Neural progenitor cell (in vitro differentiated cells): ENCODE measurements at regions not wholly inside any gene's neighbourhood (a gene's known extent, or its start where the extent isn't known, plus 50 kb on each side); places are given as distances from the start of the nearest gene placed in this dataset.

Source experiments
- DNase-seq: peaks from one replicate; pipeline ENCODE4 v3.0.0-alpha.2; 2016; ENCODE audit warnings: low spot score
- H2AFZ ChIP-seq: fragments of 200-600 bp; sonication (generic); replicated peaks from 2 replicates; pipeline ENCODE4 v1.6.1; 2016; ENCODE audit warnings: antibody characterized with exemption
- H3F3A ChIP-seq: fragments of 200-600 bp; sonication (generic); 2 replicates; pipeline ENCODE4 v1.6.1; 2016; ENCODE audit warnings: antibody characterized with exemption, low read depth
- H3K27ac ChIP-seq: fragments of 200-600 bp; sonication (generic); 2 replicates; pipeline ENCODE4 v1.5.1; 2016; ENCODE audit warnings: mild to moderate bottlenecking
- H3K27me3 ChIP-seq: fragments of 200-600 bp; sonication (generic); 2 replicates; pipeline ENCODE4 v1.6.1; 2016; ENCODE audit warnings: mild to moderate bottlenecking, moderate library complexity
- H3K36me3 ChIP-seq: fragments of 200-600 bp; sonication (generic); 2 replicates; pipeline ENCODE4 v1.5.1; 2016
- H3K4me1 ChIP-seq: fragments of 200-600 bp; sonication (generic); 2 replicates; pipeline ENCODE4 v1.6.1; 2016; ENCODE audit warnings: mixed run types
- H3K4me2 ChIP-seq: fragments of 200-600 bp; sonication (generic); 2 replicates; pipeline ENCODE4 v1.6.1; 2016
- H3K4me3 ChIP-seq: fragments of 200-600 bp; sonication (generic); 2 replicates; pipeline ENCODE4 v1.5.1; 2016
- H3K79me2 ChIP-seq: fragments of 200-600 bp; sonication (generic); 2 replicates; pipeline ENCODE4 v1.6.1; 2016; ENCODE audit warnings: low read depth
- H3K9ac ChIP-seq: fragments of 200-600 bp; sonication (generic); 2 replicates; pipeline ENCODE4 v1.6.1; 2016
- H3K9me3 ChIP-seq: fragments of 200-600 bp; sonication (generic); 2 replicates; pipeline ENCODE4 v1.5.1; 2016; ENCODE audit warnings: low read depth
- H4K20me1 ChIP-seq: fragments of 200-600 bp; sonication (generic); 2 replicates; pipeline ENCODE4 v1.6.1; 2016; ENCODE audit warnings: low read depth
- H3K27ac Mint-ChIP-seq: 3 replicates; pipeline ENCODE4 v1.8.0; 2021; ENCODE audit warnings: mixed read lengths
- H3K27me3 Mint-ChIP-seq: 2 replicates; pipeline ENCODE4 v1.8.0; 2022; ENCODE audit warnings: low read depth, mild to moderate bottlenecking, inconsistent platforms, moderate library complexity, mixed read lengths; ENCODE audit not compliant: insufficient read depth
- H3K36me3 Mint-ChIP-seq: 3 replicates; pipeline ENCODE4 v1.8.0; 2021; ENCODE audit warnings: mixed read lengths
- H3K4me1 Mint-ChIP-seq: 3 replicates; pipeline ENCODE4 v1.8.0; 2021; ENCODE audit warnings: mixed read lengths
- H3K4me3 Mint-ChIP-seq: 3 replicates; pipeline ENCODE4 v1.8.0; 2021; ENCODE audit warnings: mild to moderate bottlenecking, moderate library complexity, mixed read lengths
- H3K9me3 Mint-ChIP-seq: 3 replicates; pipeline ENCODE4 v1.8.0; 2020; ENCODE audit warnings: mixed read lengths
- EZH2 ChIP-seq: fragments of 200-600 bp; sonication (generic); IDR thresholded peaks from 2 replicates; pipeline ENCODE4 v1.6.1; 2017; ENCODE audit warnings: antibody characterized with exemption, mild to moderate bottlenecking, moderate library complexity
- EZH2phosphoT487 ChIP-seq: fragments of 200-600 bp; sonication (generic); IDR thresholded peaks from 2 replicates; pipeline ENCODE4 v1.6.1; 2017; ENCODE audit warnings: antibody characterized with exemption
- TF ChIP-seq, protein P1 (sequence below): fragments of 200-600 bp; sonication (generic); IDR thresholded peaks from 2 replicates; pipeline ENCODE4 v1.5.1; 2017; ENCODE audit warnings: antibody characterized with exemption, mild to moderate bottlenecking

GRCh38 chr3:102180280-102180931 lies 254.4 kb upstream of the ZPLD1 start:
- TF ChIP-seq, protein P1, sequence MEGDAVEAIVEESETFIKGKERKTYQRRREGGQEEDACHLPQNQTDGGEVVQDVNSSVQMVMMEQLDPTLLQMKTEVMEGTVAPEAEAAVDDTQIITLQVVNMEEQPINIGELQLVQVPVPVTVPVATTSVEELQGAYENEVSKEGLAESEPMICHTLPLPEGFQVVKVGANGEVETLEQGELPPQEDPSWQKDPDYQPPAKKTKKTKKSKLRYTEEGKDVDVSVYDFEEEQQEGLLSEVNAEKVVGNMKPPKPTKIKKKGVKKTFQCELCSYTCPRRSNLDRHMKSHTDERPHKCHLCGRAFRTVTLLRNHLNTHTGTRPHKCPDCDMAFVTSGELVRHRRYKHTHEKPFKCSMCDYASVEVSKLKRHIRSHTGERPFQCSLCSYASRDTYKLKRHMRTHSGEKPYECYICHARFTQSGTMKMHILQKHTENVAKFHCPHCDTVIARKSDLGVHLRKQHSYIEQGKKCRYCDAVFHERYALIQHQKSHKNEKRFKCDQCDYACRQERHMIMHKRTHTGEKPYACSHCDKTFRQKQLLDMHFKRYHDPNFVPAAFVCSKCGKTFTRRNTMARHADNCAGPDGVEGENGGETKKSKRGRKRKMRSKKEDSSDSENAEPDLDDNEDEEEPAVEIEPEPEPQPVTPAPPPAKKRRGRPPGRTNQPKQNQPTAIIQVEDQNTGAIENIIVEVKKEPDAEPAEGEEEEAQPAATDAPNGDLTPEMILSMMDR: no peak
- TF ChIP-seq EZH2 (no peak), EZH2phosphoT487 (no peak)
- no peak overlapping the region for H3K4me3 Mint-ChIP-seq
- no peak overlapping the region for H3K4me2 ChIP-seq
- no peak overlapping the region for H2AFZ ChIP-seq
- H3K36me3 Mint-ChIP-seq: no peaks in the 10 kb centered on the region
- H3K36me3 ChIP-seq: no peaks in the 10 kb centered on the region
- no peak overlapping the region for H3K9ac ChIP-seq
- no peaks in the 10 kb centered on the region for H3K9me3 Mint-ChIP-seq
- no peaks in the 10 kb centered on the region for H3K27me3 ChIP-seq
- no peak overlapping the region for H3K27ac Mint-ChIP-seq
- peaks cover 15% of the 10 kb centered on the region for H3F3A ChIP-seq
- no peak for DNase-seq
- peaks cover 29% of the 10 kb centered on the region for H3K4me1 ChIP-seq
- peaks cover 15% of the 10 kb centered on the region for H3K4me1 Mint-ChIP-seq
- H3K9me3 ChIP-seq: no peaks in the 10 kb centered on the region
- H3K4me3 ChIP-seq: no peak overlapping the region
- no peak overlapping the region for H3K27ac ChIP-seq
- H3K79me2 ChIP-seq: no peaks in the 10 kb centered on the region
- H3K27me3 Mint-ChIP-seq: peaks cover 6% of the 10 kb centered on the region
- no peaks in the 10 kb centered on the region for H4K20me1 ChIP-seq

DNA sequence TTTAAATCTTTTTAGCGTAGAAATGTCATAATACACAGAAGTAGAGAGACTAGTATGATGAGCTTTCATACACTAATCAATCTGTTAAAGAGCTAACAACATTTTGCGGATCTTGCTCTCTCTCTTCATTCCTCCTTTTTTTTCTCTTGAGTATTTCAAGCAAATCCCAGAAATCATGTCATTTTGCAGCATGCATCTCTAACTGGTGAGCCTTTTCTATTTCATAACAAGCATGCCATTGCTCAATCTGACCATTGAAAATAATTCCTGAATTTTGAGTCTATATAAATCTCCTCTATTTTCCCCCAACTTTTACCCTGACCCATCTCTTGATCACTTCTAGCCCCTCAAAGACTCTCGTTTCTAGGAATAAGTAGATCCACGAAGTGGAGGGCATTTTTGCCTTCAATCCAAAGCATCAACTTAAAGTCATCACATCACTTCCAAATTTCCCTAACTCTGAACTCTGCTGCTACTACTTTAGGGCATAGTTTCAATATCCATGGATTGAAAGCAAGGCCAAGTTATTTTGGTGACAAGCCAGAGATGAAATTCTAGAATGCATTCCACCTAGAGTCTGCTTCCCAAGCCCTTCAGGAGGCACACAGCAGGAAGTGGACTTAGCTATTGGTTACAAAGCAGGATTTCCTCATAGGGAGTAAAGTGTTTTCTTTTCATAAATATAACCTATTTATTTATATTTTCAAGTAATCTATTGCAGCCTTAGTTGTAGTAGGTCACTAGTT lies 253.5 kb upstream of the ZPLD1 start:
- Mint-ChIP-seq H3K4me3 (no peak overlapping the region), H3K36me3 (no peaks in the 10 kb centered on the region), H3K27me3 (peaks cover 6% of the 10 kb centered on the region), H3K4me1 (peaks cover 15% of the 10 kb centered on the region), H3K27ac (no peak overlapping the region), H3K9me3 (no peaks in the 10 kb centered on the region)
- no peak overlapping the region for H2AFZ ChIP-seq
- no peaks in the 10 kb centered on the region for H4K20me1 ChIP-seq
- no peaks in the 10 kb centered on the region for H3K9me3 ChIP-seq
- no peak overlapping the region for H3K27ac ChIP-seq
- TF ChIP-seq, protein P1: no peak
- TF ChIP-seq EZH2phosphoT487 (no peak), EZH2 (no peak)
- peaks cover 15% of the 10 kb centered on the region for H3F3A ChIP-seq
- no peak for DNase-seq
- no peaks in the 10 kb centered on the region for H3K27me3 ChIP-seq
- no peak overlapping the region for H3K9ac ChIP-seq
- peaks cover 29% of the 10 kb centered on the region for H3K4me1 ChIP-seq
- H3K79me2 ChIP-seq: no peaks in the 10 kb centered on the region
- no peak overlapping the region for H3K4me3 ChIP-seq
- H3K4me2 ChIP-seq: no peak overlapping the region
- H3K36me3 ChIP-seq: no peaks in the 10 kb centered on the region

DNA sequence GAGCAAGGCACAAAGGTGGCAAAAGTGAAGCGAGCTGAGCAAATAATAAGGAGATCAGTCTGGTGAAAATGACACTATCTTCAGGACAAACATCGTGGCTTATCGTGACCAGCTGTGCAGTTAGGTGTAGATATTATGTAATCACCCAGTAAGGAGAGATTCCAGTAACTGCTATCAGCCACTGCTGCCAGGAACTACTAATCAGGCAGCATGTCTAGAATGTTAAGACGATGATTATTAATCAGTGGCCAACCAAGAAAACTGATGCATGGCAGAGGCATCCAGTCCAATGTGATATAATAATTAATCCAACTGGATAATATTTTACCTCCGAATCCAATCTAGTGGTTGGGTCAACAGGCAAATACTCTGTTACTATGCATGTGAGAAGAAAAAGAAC lies 252.7 kb upstream of the ZPLD1 start:
- Histone ChIP-seq H3K27me3 (no peaks in the 10 kb centered on the region), H3K9ac (no peak overlapping the region), H3K27ac (no peak overlapping the region), H3K4me3 (no peak overlapping the region), H2AFZ (no peak overlapping the region), H3F3A (peaks cover 15% of the 10 kb centered on the region), H3K4me2 (no peak overlapping the region), H3K79me2 (no peaks in the 10 kb centered on the region), H3K4me1 (peaks cover 29% of the 10 kb centered on the region), H3K9me3 (no peaks in the 10 kb centered on the region), H4K20me1 (no peaks in the 10 kb centered on the region), H3K36me3 (no peaks in the 10 kb centered on the region)
- TF ChIP-seq EZH2 (no peak), EZH2phosphoT487 (no peak)
- TF ChIP-seq, protein P1: no peak
- Mint-ChIP-seq H3K9me3 (no peaks in the 10 kb centered on the region), H3K27ac (no peak overlapping the region), H3K4me1 (peaks cover 15% of the 10 kb centered on the region), H3K27me3 (peaks cover 6% of the 10 kb centered on the region), H3K36me3 (no peaks in the 10 kb centered on the region), H3K4me3 (no peak overlapping the region)
- no peak for DNase-seq
